ENCODE measurements at regions not wholly inside any gene's neighbourhood (a gene's known extent, or its start where the extent isn't known, plus 50 kb on each side); places are given as distances from the start of the nearest gene placed in this dataset.

GRCh38 chr1:214120951-214121350, 133.2 kb downstream of the PROX1 start:
- Mint-ChIP-seq H3K4me3 (no peak overlapping the region), H3K36me3 (ENCODE audit: low read depth) (peaks cover 12% of the 10 kb centered on the region), H3K4me1 (peaks cover 28% of the 10 kb centered on the region), H3K27ac (no peak overlapping the region), H3K27me3 (ENCODE audit: low read depth, poor library complexity) (peaks cover 8% of the 10 kb centered on the region), H3K9me3 (peaks cover 33% of the 10 kb centered on the region)
- no peak for TF ChIP-seq CTCF (IDR thresholded peaks at IDR 0.05)
- DNase-seq = no peak

GRCh38 chr1:214122110-214122509, 134.3 kb downstream of the PROX1 start:
- Mint-ChIP-seq H3K4me3 (no peak overlapping the region), H3K36me3 (ENCODE audit: low read depth) (peaks cover 8% of the 10 kb centered on the region), H3K4me1 (peaks cover 28% of the 10 kb centered on the region), H3K27ac (no peak overlapping the region), H3K9me3 (peaks cover 23% of the 10 kb centered on the region), H3K27me3 (ENCODE audit: low read depth, poor library complexity) (peaks cover 4% of the 10 kb centered on the region)
- TF ChIP-seq CTCF (IDR thresholded peaks at IDR 0.05) = no peak
- no peak for DNase-seq

- no peak overlapping the region for H3K27ac Mint-ChIP-seq
- peaks cover 5% of the 10 kb centered on the region for H3K27me3 Mint-ChIP-seq (ENCODE audit: low read depth, poor library complexity)
- TF ChIP-seq CTCF (IDR thresholded peaks at IDR 0.05) = peak; percentile 63
- DNase-seq = peak; percentile 39
- peaks cover 4% of the 10 kb centered on the region for H3K36me3 Mint-ChIP-seq (ENCODE audit: low read depth)
- no peak overlapping the region for H3K4me3 Mint-ChIP-seq
- H3K4me1 Mint-ChIP-seq = peaks cover 28% of the 10 kb centered on the region
- H3K9me3 Mint-ChIP-seq = peaks cover 12% of the 10 kb centered on the region
These were observed 135.4 kb downstream of the PROX1 start for GRCh38 chr1:214123061-214123784.

- Mint-ChIP-seq H3K27me3 (ENCODE audit: low read depth, poor library complexity) (peaks cover 9% of the 10 kb centered on the region), H3K4me3 (no peak overlapping the region), H3K9me3 (peaks cover 3% of the 10 kb centered on the region), H3K27ac (peak overlapping the region; percentile 21), H3K36me3 (ENCODE audit: low read depth) (no peaks in the 10 kb centered on the region), H3K4me1 (peaks cover 28% of the 10 kb centered on the region)
- no peak for TF ChIP-seq CTCF (IDR thresholded peaks at IDR 0.05)
- DNase-seq = no peak
These were observed 136.6 kb downstream of the PROX1 start for GRCh38 chr1:214124281-214124805.

GRCh38 chr1:214124915-214125314, 137.1 kb downstream of the PROX1 start:
- Mint-ChIP-seq H3K36me3 (ENCODE audit: low read depth) (no peaks in the 10 kb centered on the region), H3K27me3 (ENCODE audit: low read depth, poor library complexity) (peaks cover 14% of the 10 kb centered on the region), H3K27ac (no peak overlapping the region), H3K4me1 (peaks cover 28% of the 10 kb centered on the region), H3K9me3 (no peaks in the 10 kb centered on the region), H3K4me3 (no peak overlapping the region)
- DNase-seq = no peak
- TF ChIP-seq CTCF (IDR thresholded peaks at IDR 0.05) = no peak

- Mint-ChIP-seq H3K27me3 (ENCODE audit: low read depth, poor library complexity) (peaks cover 15% of the 10 kb centered on the region), H3K36me3 (ENCODE audit: low read depth) (no peaks in the 10 kb centered on the region), H3K27ac (no peak overlapping the region), H3K4me3 (no peak overlapping the region), H3K4me1 (peaks cover 28% of the 10 kb centered on the region), H3K9me3 (no peaks in the 10 kb centered on the region)
- no peak for DNase-seq
- TF ChIP-seq CTCF (IDR thresholded peaks at IDR 0.05) = no peak
These were observed 138.0 kb downstream of the PROX1 start for GRCh38 chr1:214125819-214126218.

All from nephron progenitor cell (in vitro differentiated cells).